ENCODE measurements at regions not wholly inside any gene's neighbourhood (a gene's known extent, or its start where the extent isn't known, plus 50 kb on each side); places are given as distances from the start of the nearest gene placed in this dataset.

DNA sequence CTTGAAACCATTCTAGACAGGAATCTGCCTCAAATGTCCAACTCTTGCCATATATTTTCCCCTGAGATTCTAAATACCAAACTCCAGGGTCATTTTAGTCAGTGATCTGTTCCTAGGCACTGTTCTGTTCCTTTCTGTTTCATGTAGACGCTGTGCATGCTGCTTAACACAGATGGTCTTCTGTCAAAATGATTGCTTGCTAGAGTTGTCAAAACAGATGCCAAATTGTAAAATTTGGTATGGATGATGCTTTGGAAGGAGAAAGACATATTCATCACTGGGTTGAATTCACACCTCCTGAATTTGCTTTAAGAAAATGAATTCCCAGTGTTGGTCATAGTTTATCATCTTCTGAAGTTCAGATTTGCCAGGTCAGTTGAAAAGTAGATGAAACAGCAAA, 425.9 kb downstream of the ETS1 start:
- peaks cover 7% of the 10 kb centered on the region for H3K27me3 Mint-ChIP-seq (ENCODE audit: low read depth, unreplicated experiment)
- Histone ChIP-seq H2AFZ (ENCODE audit: low read depth, low read length) (no peak overlapping the region), H3K4me1 (ENCODE audit: insufficient read depth, low read length) (no peaks in the 10 kb centered on the region), H3K27me3 (ENCODE audit: insufficient read depth, low read length) (no peaks in the 10 kb centered on the region), H3K9me3 (ENCODE audit: insufficient read depth, low read depth, low read length) (no peaks in the 10 kb centered on the region), H3K36me3 (ENCODE audit: insufficient read depth, low read length) (no peaks in the 10 kb centered on the region), H3K4me3 (ENCODE audit: insufficient read depth, low read depth, low read length) (no peak overlapping the region), H3K27ac (ENCODE audit: low read depth, low read length) (no peak overlapping the region), H3K9ac (ENCODE audit: low read length) (no peak overlapping the region), H3K79me2 (ENCODE audit: insufficient read depth, low read length) (no peaks in the 10 kb centered on the region), H4K20me1 (ENCODE audit: insufficient read depth, low read length) (no peaks in the 10 kb centered on the region), H3K4me2 (ENCODE audit: low read length) (no peak overlapping the region)
- FAIRE-seq (no peak), DNase-seq (ENCODE audit: low read depth) (no peak)
- H3K27ac Mint-ChIP-seq (ENCODE audit: unreplicated experiment): no peak overlapping the region
- H3K4me3 Mint-ChIP-seq (ENCODE audit: unreplicated experiment): no peak overlapping the region
- no peaks in the 10 kb centered on the region for H3K4me1 Mint-ChIP-seq (ENCODE audit: low read depth, unreplicated experiment)
- H3K9me3 Mint-ChIP-seq (ENCODE audit: unreplicated experiment): no peaks in the 10 kb centered on the region
- TF ChIP-seq, protein P1, sequence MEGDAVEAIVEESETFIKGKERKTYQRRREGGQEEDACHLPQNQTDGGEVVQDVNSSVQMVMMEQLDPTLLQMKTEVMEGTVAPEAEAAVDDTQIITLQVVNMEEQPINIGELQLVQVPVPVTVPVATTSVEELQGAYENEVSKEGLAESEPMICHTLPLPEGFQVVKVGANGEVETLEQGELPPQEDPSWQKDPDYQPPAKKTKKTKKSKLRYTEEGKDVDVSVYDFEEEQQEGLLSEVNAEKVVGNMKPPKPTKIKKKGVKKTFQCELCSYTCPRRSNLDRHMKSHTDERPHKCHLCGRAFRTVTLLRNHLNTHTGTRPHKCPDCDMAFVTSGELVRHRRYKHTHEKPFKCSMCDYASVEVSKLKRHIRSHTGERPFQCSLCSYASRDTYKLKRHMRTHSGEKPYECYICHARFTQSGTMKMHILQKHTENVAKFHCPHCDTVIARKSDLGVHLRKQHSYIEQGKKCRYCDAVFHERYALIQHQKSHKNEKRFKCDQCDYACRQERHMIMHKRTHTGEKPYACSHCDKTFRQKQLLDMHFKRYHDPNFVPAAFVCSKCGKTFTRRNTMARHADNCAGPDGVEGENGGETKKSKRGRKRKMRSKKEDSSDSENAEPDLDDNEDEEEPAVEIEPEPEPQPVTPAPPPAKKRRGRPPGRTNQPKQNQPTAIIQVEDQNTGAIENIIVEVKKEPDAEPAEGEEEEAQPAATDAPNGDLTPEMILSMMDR (IDR thresholded peaks at IDR 0.05; ENCODE audit: insufficient read depth, low read depth, low read length): no peak
- TF ChIP-seq EZH2 (IDR thresholded peaks at IDR 0.05; ENCODE audit: insufficient read depth, low read length): no peak
- H3K36me3 Mint-ChIP-seq (ENCODE audit: low read depth, unreplicated experiment): no peaks in the 10 kb centered on the region

DNA sequence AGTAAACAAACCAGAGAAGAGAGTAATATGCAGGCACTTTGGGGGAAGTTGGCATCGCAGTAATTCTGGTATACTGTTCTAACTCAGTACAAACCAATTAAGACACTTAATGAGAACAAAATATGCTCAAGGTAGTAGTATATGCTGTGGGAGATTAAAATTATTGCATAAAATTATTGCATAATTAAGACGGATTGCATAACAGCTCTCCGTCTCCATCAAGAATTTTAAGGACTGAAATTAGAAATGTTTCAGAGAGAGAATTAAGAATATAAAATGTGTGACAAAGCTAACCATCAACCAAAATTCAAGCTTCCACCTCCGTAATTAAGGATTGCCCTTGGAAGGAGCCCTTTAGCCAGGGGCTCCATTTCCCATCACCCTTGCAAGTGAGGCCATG, 428.5 kb downstream of the ETS1 start:
- FAIRE-seq: no peak

More for the DNA sequence above, 428.5 kb downstream of the ETS1 start:
- Histone ChIP-seq H3K36me3 (ENCODE audit: insufficient read depth, low read length) (no peaks in the 10 kb centered on the region), H3K27me3 (ENCODE audit: insufficient read depth, low read length) (no peaks in the 10 kb centered on the region), H3K9ac (ENCODE audit: low read length) (no peak overlapping the region), H3K4me1 (ENCODE audit: insufficient read depth, low read length) (no peaks in the 10 kb centered on the region), H4K20me1 (ENCODE audit: insufficient read depth, low read length) (no peaks in the 10 kb centered on the region), H3K9me3 (ENCODE audit: insufficient read depth, low read depth, low read length) (no peaks in the 10 kb centered on the region), H3K4me3 (ENCODE audit: insufficient read depth, low read depth, low read length) (no peak overlapping the region), H3K79me2 (ENCODE audit: insufficient read depth, low read length) (no peaks in the 10 kb centered on the region), H3K27ac (ENCODE audit: low read depth, low read length) (no peak overlapping the region), H2AFZ (ENCODE audit: low read depth, low read length) (no peak overlapping the region), H3K4me2 (ENCODE audit: low read length) (no peak overlapping the region)
- no peak for DNase-seq (ENCODE audit: low read depth)
- Mint-ChIP-seq H3K4me3 (ENCODE audit: unreplicated experiment) (no peak overlapping the region), H3K36me3 (ENCODE audit: low read depth, unreplicated experiment) (no peaks in the 10 kb centered on the region), H3K9me3 (ENCODE audit: unreplicated experiment) (no peaks in the 10 kb centered on the region), H3K27me3 (ENCODE audit: low read depth, unreplicated experiment) (peaks cover 9% of the 10 kb centered on the region), H3K4me1 (ENCODE audit: low read depth, unreplicated experiment) (no peaks in the 10 kb centered on the region), H3K27ac (ENCODE audit: unreplicated experiment) (no peak overlapping the region)
- TF ChIP-seq EZH2 (IDR thresholded peaks at IDR 0.05; ENCODE audit: insufficient read depth, low read length): no peak
- TF ChIP-seq, protein P1 (IDR thresholded peaks at IDR 0.05; ENCODE audit: insufficient read depth, low read depth, low read length): no peak

Data from astrocyte (in vitro differentiated cells and primary cell).